Peyer's patch (tissue), 4 donors: ENCODE measurements at regions not wholly inside any gene's neighbourhood (a gene's known extent, or its start where the extent isn't known, plus 50 kb on each side); places are given as distances from the start of the nearest gene placed in this dataset.

Experiments
- DNase-seq, 3 donors: peaks; one replicate each; pipeline ENCODE4 v3.0.0-alpha.2; 2017 to 2019
- H3K27ac ChIP-seq, 4 donors: fragments of 200-600 bp; sonication (generic); one replicate each; pipeline ENCODE4 v1.5.1; 2016 to 2019
- H3K27me3 ChIP-seq, 2 donors: fragments of 200-600 bp; sonication (generic); one replicate each; pipeline ENCODE4 v1.5.1; 2019
- H3K36me3 ChIP-seq, 3 donors: fragments of 200-600 bp; sonication (generic); one replicate each; pipeline ENCODE4 v1.5.1; 2016 to 2019
- H3K4me1 ChIP-seq, 4 donors: fragments of 200-600 bp; sonication (generic); one replicate each; pipeline ENCODE4 v1.5.1; 2016 to 2019
- H3K4me3 ChIP-seq, 4 donors: fragments of 200-600 bp; sonication (generic); 1 replicate in 3 of 4; 2 replicates in 1 of 4; pipeline ENCODE4 v1.5.1; 2016 to 2019; ENCODE audit warnings: mild to moderate bottlenecking in 1 of 4
- H3K9me3 ChIP-seq, 4 donors: fragments of 200-600 bp; sonication (generic); one replicate each; pipeline ENCODE4 v1.5.1; 2016 to 2019; ENCODE audit warnings: mild to moderate bottlenecking in 1 of 4
- POLR2A ChIP-seq, 2 donors: fragments of 450-650 bp; IDR thresholded peaks; one replicate each; pipeline ENCODE4 v1.5.1; 2017; ENCODE audit warnings: antibody characterized with exemption in 2 of 2, mild to moderate bottlenecking in 2 of 2, moderate library complexity in 2 of 2
- TF ChIP-seq, protein P1 (sequence below), 6 experiments: fragments of 450-650 bp in 4 of 6; fragments of 200-600 bp in 2 of 6; sonication (generic) in 1 of 6; IDR thresholded peaks; one replicate each; pipeline ENCODE4 v1.5.1; 2017 to 2019; ENCODE audit warnings: antibody characterized with exemption in 6 of 6, mild to moderate bottlenecking in 3 of 6, moderate library complexity in 1 of 6

DNA sequence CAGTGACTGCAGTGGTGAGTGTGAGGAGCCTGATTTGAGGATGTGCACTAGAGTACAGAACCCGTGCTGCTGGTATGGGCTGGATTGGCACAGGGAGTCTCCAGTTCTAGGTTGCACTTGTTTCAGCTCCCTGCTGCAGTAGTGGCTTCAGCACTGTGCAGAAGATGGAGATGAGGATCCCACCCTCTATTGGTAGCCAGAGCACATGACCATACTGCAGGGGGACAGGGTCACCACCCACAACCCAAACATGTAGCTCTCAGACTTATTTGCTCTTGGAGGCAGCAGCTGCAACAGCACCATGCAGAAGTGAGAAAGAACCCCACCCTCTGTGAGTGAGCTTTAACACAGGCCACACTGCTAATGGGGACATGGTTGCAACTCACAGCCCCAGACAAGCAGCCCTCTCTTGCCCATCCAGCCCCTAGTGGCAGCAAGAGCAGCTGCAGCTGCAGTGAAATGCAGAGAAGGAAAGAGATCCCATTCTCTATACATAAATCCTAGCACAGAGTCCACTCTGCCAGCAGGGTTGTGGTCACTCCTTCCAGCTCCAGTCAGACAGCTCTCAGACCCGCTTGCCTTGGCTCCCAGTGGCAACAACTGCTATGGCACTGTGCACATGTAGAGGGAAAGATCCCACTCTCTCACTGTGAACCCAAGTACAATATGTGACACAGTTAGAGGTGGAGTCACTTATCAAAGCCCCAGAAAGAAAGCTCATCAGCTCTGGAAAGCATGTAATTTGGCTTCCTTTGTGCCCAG, 51.4 kb upstream of the SCIN start:
- Histone ChIP-seq H3K4me3 (no peak overlapping the region), H3K9me3 (no peaks in the 10 kb centered on the region), H3K27me3 (no peaks in the 10 kb centered on the region), H3K4me1 (no peaks in the 10 kb centered on the region), H3K36me3 (no peaks in the 10 kb centered on the region), H3K27ac (no peak overlapping the region)
- TF ChIP-seq, protein P1, sequence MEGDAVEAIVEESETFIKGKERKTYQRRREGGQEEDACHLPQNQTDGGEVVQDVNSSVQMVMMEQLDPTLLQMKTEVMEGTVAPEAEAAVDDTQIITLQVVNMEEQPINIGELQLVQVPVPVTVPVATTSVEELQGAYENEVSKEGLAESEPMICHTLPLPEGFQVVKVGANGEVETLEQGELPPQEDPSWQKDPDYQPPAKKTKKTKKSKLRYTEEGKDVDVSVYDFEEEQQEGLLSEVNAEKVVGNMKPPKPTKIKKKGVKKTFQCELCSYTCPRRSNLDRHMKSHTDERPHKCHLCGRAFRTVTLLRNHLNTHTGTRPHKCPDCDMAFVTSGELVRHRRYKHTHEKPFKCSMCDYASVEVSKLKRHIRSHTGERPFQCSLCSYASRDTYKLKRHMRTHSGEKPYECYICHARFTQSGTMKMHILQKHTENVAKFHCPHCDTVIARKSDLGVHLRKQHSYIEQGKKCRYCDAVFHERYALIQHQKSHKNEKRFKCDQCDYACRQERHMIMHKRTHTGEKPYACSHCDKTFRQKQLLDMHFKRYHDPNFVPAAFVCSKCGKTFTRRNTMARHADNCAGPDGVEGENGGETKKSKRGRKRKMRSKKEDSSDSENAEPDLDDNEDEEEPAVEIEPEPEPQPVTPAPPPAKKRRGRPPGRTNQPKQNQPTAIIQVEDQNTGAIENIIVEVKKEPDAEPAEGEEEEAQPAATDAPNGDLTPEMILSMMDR (IDR thresholded peaks at IDR 0.05), result peak in 4 of 6 experiments; percentile 16 to 46 (median 38)
- TF ChIP-seq POLR2A (IDR thresholded peaks at IDR 0.05), result no peak
- no peak for DNase-seq

- DNase-seq, result no peak
- H3K9me3 ChIP-seq, result no peaks in the 10 kb centered on the region
- no peaks in the 10 kb centered on the region for H3K4me1 ChIP-seq
- no peak overlapping the region for H3K4me3 ChIP-seq
- no peak for TF ChIP-seq POLR2A (IDR thresholded peaks at IDR 0.05)
- no peak overlapping the region for H3K27ac ChIP-seq
- H3K36me3 ChIP-seq, result no peaks in the 10 kb centered on the region
- no peaks in the 10 kb centered on the region for H3K27me3 ChIP-seq
Observed at GRCh38 chr7:12519682-12520009, 50.9 kb upstream of the SCIN start.
